ENCODE measurements at regions not wholly inside any gene's neighbourhood (a gene's known extent, or its start where the extent isn't known, plus 50 kb on each side); places are given as distances from the start of the nearest gene placed in this dataset.

DNA sequence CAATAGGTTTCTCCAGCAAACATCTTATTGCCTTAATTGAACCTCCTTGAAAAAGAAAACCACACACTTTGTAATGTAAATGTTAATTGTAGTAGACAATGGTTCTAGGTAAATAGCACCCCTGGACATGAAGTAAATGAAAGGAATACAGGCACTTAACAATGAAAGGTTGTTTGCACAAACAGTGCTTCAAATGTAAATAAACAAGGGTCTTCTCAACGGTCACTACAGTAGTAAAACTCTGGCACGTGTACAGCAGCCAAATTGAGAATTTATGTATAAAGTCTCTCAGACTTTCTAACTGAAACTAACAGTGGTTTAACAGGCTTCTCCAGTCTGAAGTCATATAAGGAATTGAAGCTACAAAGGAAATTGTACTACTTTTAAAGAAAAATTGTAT, 218.3 kb downstream of the MEF2C start:
- no peak for TF ChIP-seq MXI1 (conservative IDR thresholded peaks at IDR 0.05; ENCODE audit: poor library complexity, severe bottlenecking)
- TF ChIP-seq, protein P1, sequence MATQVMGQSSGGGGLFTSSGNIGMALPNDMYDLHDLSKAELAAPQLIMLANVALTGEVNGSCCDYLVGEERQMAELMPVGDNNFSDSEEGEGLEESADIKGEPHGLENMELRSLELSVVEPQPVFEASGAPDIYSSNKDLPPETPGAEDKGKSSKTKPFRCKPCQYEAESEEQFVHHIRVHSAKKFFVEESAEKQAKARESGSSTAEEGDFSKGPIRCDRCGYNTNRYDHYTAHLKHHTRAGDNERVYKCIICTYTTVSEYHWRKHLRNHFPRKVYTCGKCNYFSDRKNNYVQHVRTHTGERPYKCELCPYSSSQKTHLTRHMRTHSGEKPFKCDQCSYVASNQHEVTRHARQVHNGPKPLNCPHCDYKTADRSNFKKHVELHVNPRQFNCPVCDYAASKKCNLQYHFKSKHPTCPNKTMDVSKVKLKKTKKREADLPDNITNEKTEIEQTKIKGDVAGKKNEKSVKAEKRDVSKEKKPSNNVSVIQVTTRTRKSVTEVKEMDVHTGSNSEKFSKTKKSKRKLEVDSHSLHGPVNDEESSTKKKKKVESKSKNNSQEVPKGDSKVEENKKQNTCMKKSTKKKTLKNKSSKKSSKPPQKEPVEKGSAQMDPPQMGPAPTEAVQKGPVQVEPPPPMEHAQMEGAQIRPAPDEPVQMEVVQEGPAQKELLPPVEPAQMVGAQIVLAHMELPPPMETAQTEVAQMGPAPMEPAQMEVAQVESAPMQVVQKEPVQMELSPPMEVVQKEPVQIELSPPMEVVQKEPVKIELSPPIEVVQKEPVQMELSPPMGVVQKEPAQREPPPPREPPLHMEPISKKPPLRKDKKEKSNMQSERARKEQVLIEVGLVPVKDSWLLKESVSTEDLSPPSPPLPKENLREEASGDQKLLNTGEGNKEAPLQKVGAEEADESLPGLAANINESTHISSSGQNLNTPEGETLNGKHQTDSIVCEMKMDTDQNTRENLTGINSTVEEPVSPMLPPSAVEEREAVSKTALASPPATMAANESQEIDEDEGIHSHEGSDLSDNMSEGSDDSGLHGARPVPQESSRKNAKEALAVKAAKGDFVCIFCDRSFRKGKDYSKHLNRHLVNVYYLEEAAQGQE (IDR thresholded peaks at IDR 0.05; ENCODE audit: borderline replicate concordance) = peak; percentile 82
- Histone ChIP-seq H3K27ac (ENCODE audit: low read length) (peak overlapping the region; percentile 100), H4K20me1 (ENCODE audit: insufficient read depth) (no peaks in the 10 kb centered on the region), H3K9me3 (ENCODE audit: low read length) (no peaks in the 10 kb centered on the region), H3K36me3 (ENCODE audit: insufficient read depth, low read length) (peaks cover 14% of the 10 kb centered on the region), H3K9ac (ENCODE audit: low read length) (peak overlapping the region; percentile 96), H2AFZ (ENCODE audit: low read depth, low read length) (no peak overlapping the region), H3K4me2 (ENCODE audit: low read length) (peak overlapping the region; percentile 95), H3K9me2 (ENCODE audit: insufficient read depth, low read length) (no peaks in the 10 kb centered on the region), H3F3A (ENCODE audit: insufficient read depth, low read length, poor library complexity, severe bottlenecking) (peaks cover 21% of the 10 kb centered on the region), H3K4me3 (ENCODE audit: low read length) (peak overlapping the region; percentile 82), H3K27me3 (ENCODE audit: insufficient read depth, low read depth, low read length) (no peaks in the 10 kb centered on the region), H3K79me2 (replicated peaks; ENCODE audit: insufficient read depth, low read length) (peaks cover 97% of the 10 kb centered on the region)

DNA sequence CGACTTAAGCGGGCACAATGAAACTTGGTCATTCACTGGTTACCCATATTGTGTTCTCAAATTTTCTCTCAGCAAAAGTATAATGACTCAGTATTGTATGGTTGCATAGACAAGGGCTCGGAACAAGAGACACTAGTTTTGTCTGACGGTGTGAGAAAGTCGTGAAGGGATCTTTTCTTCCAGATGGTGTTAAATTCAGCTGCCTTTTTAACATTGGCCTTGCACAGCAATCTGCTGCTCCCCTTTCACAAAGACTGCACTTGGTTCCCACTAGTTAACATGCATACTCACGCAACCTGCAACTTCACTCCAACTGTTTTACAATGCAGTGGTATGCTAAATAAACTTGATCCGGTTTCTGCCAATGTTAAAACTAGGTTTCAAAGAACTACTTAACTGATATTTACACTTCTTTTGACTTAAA, 219.2 kb downstream of the MEF2C start:
- Histone ChIP-seq H3K9me2 (ENCODE audit: insufficient read depth, low read length) (no peaks in the 10 kb centered on the region), H3F3A (ENCODE audit: insufficient read depth, low read length, poor library complexity, severe bottlenecking) (peaks cover 21% of the 10 kb centered on the region), H3K9me3 (ENCODE audit: low read length) (no peaks in the 10 kb centered on the region), H3K4me2 (ENCODE audit: low read length) (peak overlapping the region; percentile 95), H3K4me3 (ENCODE audit: low read length) (peak overlapping the region; percentile 82), H3K9ac (ENCODE audit: low read length) (peak overlapping the region; percentile 96), H4K20me1 (ENCODE audit: insufficient read depth) (no peaks in the 10 kb centered on the region), H3K27me3 (ENCODE audit: insufficient read depth, low read depth, low read length) (no peaks in the 10 kb centered on the region), H2AFZ (ENCODE audit: low read depth, low read length) (no peak overlapping the region), H3K36me3 (ENCODE audit: insufficient read depth, low read length) (peaks cover 14% of the 10 kb centered on the region), H3K27ac (ENCODE audit: low read length) (peak overlapping the region; percentile 100), H3K79me2 (replicated peaks; ENCODE audit: insufficient read depth, low read length) (peaks cover 97% of the 10 kb centered on the region)
- TF ChIP-seq, protein P1 (IDR thresholded peaks at IDR 0.05; ENCODE audit: borderline replicate concordance) = peak; percentile 65
- no peak for TF ChIP-seq EZH2 (IDR thresholded peaks at IDR 0.05; ENCODE audit: borderline replicate concordance, insufficient read depth, low read length, poor library complexity, severe bottlenecking)
- TF ChIP-seq EP300 (conservative IDR thresholded peaks at IDR 0.05; ENCODE audit: poor library complexity, severe bottlenecking) = no peak
- peak; percentile 22 for TF ChIP-seq POLR2AphosphoS5 (IDR thresholded peaks at IDR 0.05)
- TF ChIP-seq MXI1 (conservative IDR thresholded peaks at IDR 0.05; ENCODE audit: poor library complexity, severe bottlenecking) = no peak
- TF ChIP-seq, protein P2, sequence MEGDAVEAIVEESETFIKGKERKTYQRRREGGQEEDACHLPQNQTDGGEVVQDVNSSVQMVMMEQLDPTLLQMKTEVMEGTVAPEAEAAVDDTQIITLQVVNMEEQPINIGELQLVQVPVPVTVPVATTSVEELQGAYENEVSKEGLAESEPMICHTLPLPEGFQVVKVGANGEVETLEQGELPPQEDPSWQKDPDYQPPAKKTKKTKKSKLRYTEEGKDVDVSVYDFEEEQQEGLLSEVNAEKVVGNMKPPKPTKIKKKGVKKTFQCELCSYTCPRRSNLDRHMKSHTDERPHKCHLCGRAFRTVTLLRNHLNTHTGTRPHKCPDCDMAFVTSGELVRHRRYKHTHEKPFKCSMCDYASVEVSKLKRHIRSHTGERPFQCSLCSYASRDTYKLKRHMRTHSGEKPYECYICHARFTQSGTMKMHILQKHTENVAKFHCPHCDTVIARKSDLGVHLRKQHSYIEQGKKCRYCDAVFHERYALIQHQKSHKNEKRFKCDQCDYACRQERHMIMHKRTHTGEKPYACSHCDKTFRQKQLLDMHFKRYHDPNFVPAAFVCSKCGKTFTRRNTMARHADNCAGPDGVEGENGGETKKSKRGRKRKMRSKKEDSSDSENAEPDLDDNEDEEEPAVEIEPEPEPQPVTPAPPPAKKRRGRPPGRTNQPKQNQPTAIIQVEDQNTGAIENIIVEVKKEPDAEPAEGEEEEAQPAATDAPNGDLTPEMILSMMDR (IDR thresholded peaks at IDR 0.05; ENCODE audit: poor library complexity, severe bottlenecking) = no peak
- TF ChIP-seq TAF1 (IDR thresholded peaks at IDR 0.05; ENCODE audit: low read depth) = no peak
- TF ChIP-seq SMC3 (conservative IDR thresholded peaks at IDR 0.05; ENCODE audit: poor library complexity) = peak; percentile 14
- no peak for TF ChIP-seq RAD21 (conservative IDR thresholded peaks at IDR 0.05)

All from neural cell (in vitro differentiated cells).